H1 (cell line): ENCODE measurements at regions not wholly inside any gene's neighbourhood (a gene's known extent, or its start where the extent isn't known, plus 50 kb on each side); places are given as distances from the start of the nearest gene placed in this dataset.

Source experiments
- CTCF ChIA-PET: fragments of 300-600 bp; sonication (Branson Sonifier 250); formaldehyde crosslinking; loops from one replicate; lab custom pipeline; 2021; ENCODE audit not compliant: partially characterized antibody; lab: Charles Lee
- POLR2A ChIA-PET: fragments of 300-600 bp; sonication (Branson Sonifier 250); formaldehyde crosslinking; loops from one replicate; lab custom pipeline; 2021; ENCODE audit warnings: inconsistent platforms; ENCODE audit not compliant: partially characterized antibody; lab: Charles Lee
- DNase-seq, 2 experiments: peaks; one replicate each; pipeline versions ENCODE4 v3.0.0 to v3.0.0-alpha.2; 2010 to 2022; ENCODE audit warnings: low spot score in 2 of 2, low read depth in 1 of 2, mixed read lengths in 1 of 2
- FAIRE-seq: peaks from 2 replicates; lab custom pipeline; 2011; peaks lifted over from hg19 to GRCh38; lab: Jason Lieb, UNC
- H2AFZ ChIP-seq: 2 replicates; pipeline ENCODE4 v1.8.1; 2012; ENCODE audit warnings: low read length, inconsistent platforms
- H2AK5ac ChIP-seq: 2 replicates; pipeline ENCODE4 v1.6.1; 2013; ENCODE audit warnings: low read depth, low read length
- H2BK120ac ChIP-seq: replicated peaks from 2 replicates; pipeline ENCODE3; 2013; ENCODE audit warnings: low read depth, low read length, inconsistent platforms
- H2BK12ac ChIP-seq: 2 replicates; pipeline ENCODE4 v1.6.1; 2013; ENCODE audit warnings: low read depth, low read length
- H2BK15ac ChIP-seq: 2 replicates; pipeline ENCODE4 v1.6.1; 2013; ENCODE audit warnings: low read length
- H2BK20ac ChIP-seq: 2 replicates; pipeline ENCODE4 v1.6.1; 2013; ENCODE audit warnings: low read length
- H2BK5ac ChIP-seq: 2 replicates; pipeline ENCODE4 v1.6.1; 2013; ENCODE audit warnings: low read depth, low read length
- H3K14ac ChIP-seq: 2 replicates; pipeline ENCODE4 v1.6.1; 2013; ENCODE audit warnings: inconsistent platforms; ENCODE audit not compliant: insufficient read length
- H3K18ac ChIP-seq: 2 replicates; pipeline ENCODE4 v1.6.1; 2013; ENCODE audit warnings: low read length; ENCODE audit errors: extremely low read depth
- H3K23ac ChIP-seq: 2 replicates; pipeline ENCODE4 v1.6.1; 2013; ENCODE audit warnings: inconsistent platforms; ENCODE audit not compliant: insufficient read length
- H3K23me2 ChIP-seq: 2 replicates; pipeline ENCODE4 v1.6.1; 2013; ENCODE audit warnings: low read depth, low read length
- H3K27ac ChIP-seq: 2 replicates; pipeline ENCODE4 v1.6.1; 2011; ENCODE audit warnings: low read depth, low read length, inconsistent platforms
- H3K27me3 ChIP-seq, 4 experiments: replicated peaks in 1 of 4; 1 replicate in 1 of 4; 2 replicates in 3 of 4; pipeline versions ENCODE4 v1.6.1 to v1.8.1; 2011 to 2013; ENCODE audit warnings: low read length in 3 of 4, mild to moderate bottlenecking in 3 of 4, inconsistent platforms in 2 of 4, mixed read lengths in 2 of 4, moderate library complexity in 1 of 4; ENCODE audit not compliant: control insufficient read depth in 3 of 4, insufficient read depth in 3 of 4; ENCODE audit errors: extremely low read depth in 1 of 4
- H3K36me3 ChIP-seq, 4 experiments: 2 replicates each; pipeline versions ENCODE4 v1.6.1 to v1.8.1; 2011 to 2013; ENCODE audit warnings: mild to moderate bottlenecking in 4 of 4, low read length in 3 of 4, moderate library complexity in 2 of 4, control low read depth in 1 of 4, inconsistent platforms in 1 of 4; ENCODE audit not compliant: insufficient read depth in 4 of 4, control insufficient read depth in 2 of 4
- H3K4ac ChIP-seq: replicated peaks from 2 replicates; pipeline ENCODE3; 2013; ENCODE audit warnings: low read length, low read depth, mixed read lengths, inconsistent platforms; ENCODE audit not compliant: insufficient read length
- H3K4me1 ChIP-seq, 4 experiments: replicated peaks in 1 of 4; 1 replicate in 1 of 4; 2 replicates in 3 of 4; pipeline versions ENCODE4 v1.6.1 to v1.8.1; 2011 to 2013; ENCODE audit warnings: low read length in 3 of 4, inconsistent platforms in 2 of 4, mixed read lengths in 1 of 4; ENCODE audit not compliant: insufficient read depth in 4 of 4, control insufficient read depth in 3 of 4
- H3K4me2 ChIP-seq, 2 experiments: 2 replicates each; pipeline versions ENCODE4 v1.6.1 to v1.8.1; 2011 to 2013; ENCODE audit warnings: low read depth in 2 of 2, low read length in 2 of 2, control low read depth in 1 of 2, inconsistent platforms in 1 of 2, mild to moderate bottlenecking in 1 of 2; ENCODE audit not compliant: insufficient read depth in 1 of 2
- H3K4me3 ChIP-seq, 4 experiments: fragments of 200-600, 300-600 bp in 1 of 4; sonication (generic), shearing (Covaris generic), sonication (Bioruptor Twin) in 1 of 4; 2 replicates each; pipeline versions ENCODE4 v1.5.1 to v1.8.1; 2011 to 2016; ENCODE audit warnings: low read length in 4 of 4, low read depth in 3 of 4, control low read depth in 2 of 4, inconsistent platforms in 2 of 4, mild to moderate bottlenecking in 2 of 4, mixed read lengths in 1 of 4, moderate library complexity in 1 of 4; ENCODE audit not compliant: insufficient read depth in 2 of 4; ENCODE audit errors: extremely low read depth in 1 of 4
- H3K56ac ChIP-seq: replicated peaks from 2 replicates; pipeline ENCODE3; 2013; ENCODE audit warnings: low read depth, mild to moderate bottlenecking, mixed read lengths, low read length, inconsistent platforms; ENCODE audit not compliant: insufficient read length
- H3K79me1 ChIP-seq: 2 replicates; pipeline ENCODE4 v1.6.1; 2013; ENCODE audit warnings: low read depth, low read length, control low read depth
- H3K79me2 ChIP-seq, 2 experiments: 2 replicates each; pipeline versions ENCODE4 v1.6.1 to v1.8.1; 2012 to 2013; ENCODE audit warnings: low read length in 2 of 2, mild to moderate bottlenecking in 2 of 2, inconsistent platforms in 1 of 2; ENCODE audit not compliant: insufficient read depth in 2 of 2, control insufficient read depth in 1 of 2
- H3K9ac ChIP-seq, 4 experiments: replicated peaks in 1 of 4; 1 replicate in 1 of 4; 2 replicates in 3 of 4; pipeline versions ENCODE4 v1.6.1 to v1.8.1; 2011 to 2013; ENCODE audit warnings: low read depth in 3 of 4, low read length in 3 of 4, control low read depth in 2 of 4, mild to moderate bottlenecking in 2 of 4, moderate library complexity in 2 of 4, inconsistent platforms in 1 of 4; ENCODE audit errors: extremely low read depth in 1 of 4
- H3K9me3 ChIP-seq, 2 experiments: 2 replicates each; pipeline versions ENCODE4 v1.6.1 to v1.8.1; 2012 to 2013; ENCODE audit warnings: mild to moderate bottlenecking in 2 of 2, moderate library complexity in 2 of 2, control low read depth in 1 of 2, inconsistent platforms in 1 of 2, low read depth in 1 of 2, low read length in 1 of 2, mixed read lengths in 1 of 2; ENCODE audit not compliant: insufficient read depth in 2 of 2
- H4K20me1 ChIP-seq, 2 experiments: replicated peaks in 1 of 2; 2 replicates each; pipeline versions ENCODE3 to v1.8.1; 2011 to 2013; ENCODE audit warnings: inconsistent platforms in 2 of 2, low read length in 2 of 2, mild to moderate bottlenecking in 1 of 2; ENCODE audit not compliant: insufficient read depth in 2 of 2, control insufficient read depth in 1 of 2
- H4K5ac ChIP-seq: 2 replicates; pipeline ENCODE4 v1.6.1; 2013; ENCODE audit warnings: low read length, low read depth, mixed read lengths, inconsistent platforms; ENCODE audit not compliant: insufficient read length
- H4K8ac ChIP-seq: 2 replicates; pipeline ENCODE4 v1.8.0; 2013; ENCODE audit warnings: mild to moderate bottlenecking, moderate library complexity, low read length, inconsistent platforms; ENCODE audit not compliant: insufficient read depth; ENCODE audit errors: extremely low read depth
- H4K91ac ChIP-seq: replicated peaks from 2 replicates; pipeline ENCODE3; 2013; ENCODE audit warnings: low read length, mixed read lengths, inconsistent platforms; ENCODE audit not compliant: insufficient read length
- BACH1 ChIP-seq: IDR thresholded peaks from 2 replicates; pipeline ENCODE4 v1.6.1; 2012; ENCODE audit warnings: low read length, improper control_type of control experiment
- CHD2 ChIP-seq: IDR thresholded peaks from 2 replicates; pipeline ENCODE4 v1.6.1; 2012; ENCODE audit warnings: low read length, improper control_type of control experiment
- KDM5A ChIP-seq: fragments of 200-600 bp; IDR thresholded peaks from 2 replicates; pipeline ENCODE4 v1.7.1; 2012; ENCODE audit warnings: mild to moderate bottlenecking, low read length, inconsistent platforms, mixed read lengths
- MAFK ChIP-seq: IDR thresholded peaks from 2 replicates; pipeline ENCODE4 v1.6.1; 2012; ENCODE audit warnings: low read depth, mild to moderate bottlenecking, improper control_type of control experiment, low read length
- SP1 ChIP-seq: IDR thresholded peaks from 2 replicates; pipeline ENCODE4 v1.6.1; 2011; ENCODE audit warnings: low read depth, low read length
- TEAD4 ChIP-seq: IDR thresholded peaks from 2 replicates; pipeline ENCODE4 v1.6.1; 2012; ENCODE audit warnings: low read depth, low read length, inconsistent platforms, mixed read lengths
- YY1 ChIP-seq: IDR thresholded peaks from 2 replicates; pipeline ENCODE4 v1.6.1; 2011; ENCODE audit warnings: low read depth, mild to moderate bottlenecking, low read length
- WGBS, 2 experiments: shearing (Covaris generic) in 1 of 2; methylation state at CpG; one replicate each; pipeline versions ENCODE4 v1.1.6 to v1.1.7; 2013 to 2015; ENCODE audit warnings: low lambda C conversion rate in 2 of 2, mixed read lengths in 2 of 2, inconsistent platforms in 1 of 2, low coverage in 1 of 2, missing lambda C conversion rate in 1 of 2; ENCODE audit not compliant: insufficient replicate concordance in 2 of 2, insufficient coverage in 1 of 2, insufficient read length in 1 of 2; ENCODE audit errors: extremely low coverage in 1 of 2, missing lambda C conversion rate in 1 of 2; 5-methylcytosine and 5-hydroxymethylcytosine counted together

DNA sequence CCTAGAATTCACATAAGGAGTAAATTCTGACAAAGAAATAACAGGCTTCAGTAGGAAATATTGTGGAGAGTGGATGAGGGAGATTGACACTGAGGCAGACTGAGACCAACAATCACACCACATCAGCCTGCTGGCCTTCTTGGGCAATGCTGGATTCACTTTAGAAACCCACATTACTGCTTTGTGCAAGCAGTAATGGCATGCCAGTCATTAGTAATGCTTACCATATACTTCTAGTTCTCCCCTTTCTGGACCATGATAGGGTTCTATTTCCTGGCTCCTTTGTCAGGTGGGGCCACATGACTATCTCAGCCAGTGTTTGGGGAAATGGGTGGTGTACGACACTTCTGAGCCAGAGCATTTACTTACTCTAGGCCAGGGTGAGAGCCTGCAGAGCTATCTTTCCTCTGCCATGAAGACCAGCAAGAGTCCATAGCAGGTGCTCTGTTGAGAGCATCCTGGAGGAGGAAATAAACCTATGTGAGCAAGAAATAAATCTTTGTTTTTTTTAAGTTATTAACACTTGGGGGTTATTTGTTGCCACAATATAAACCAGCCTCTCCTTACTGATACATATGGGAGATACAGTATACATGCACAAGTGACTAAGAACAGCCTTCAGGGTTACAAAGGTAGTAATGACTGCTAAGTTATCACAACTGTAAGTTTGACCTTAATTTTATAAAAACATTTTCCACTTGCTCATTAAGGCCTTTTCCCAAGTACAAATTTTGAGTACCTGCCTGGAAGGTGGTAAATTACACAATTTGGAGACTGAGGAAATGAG lies 89.3 kb upstream of the TANK start:
- DNase-seq (no peak), FAIRE-seq (no peak)
- Histone ChIP-seq H4K5ac (no peak overlapping the region), H2AFZ (no peak overlapping the region), H3K9me3 (no peaks in the 10 kb centered on the region), H3K23ac (no peak overlapping the region), H3K23me2 (no peaks in the 10 kb centered on the region), H3K79me2 (no peaks in the 10 kb centered on the region), H3K27ac (no peak overlapping the region), H3K18ac (no peak overlapping the region), H2BK12ac (no peak overlapping the region), H3K9ac (no peak overlapping the region), H3K56ac (no peak overlapping the region), H2BK20ac (no peak overlapping the region), H4K91ac (no peak overlapping the region), H4K20me1 (no peaks in the 10 kb centered on the region), H3K14ac (no peak overlapping the region), H3K27me3 (no peaks in the 10 kb centered on the region), H3K4ac (no peak overlapping the region), H2BK120ac (no peak overlapping the region), H2AK5ac (no peak overlapping the region), H3K79me1 (no peaks in the 10 kb centered on the region), H3K4me1 (no peaks in the 10 kb centered on the region; a peak in 1 of 7 replicates), H3K4me2 (no peak overlapping the region), H2BK5ac (no peak overlapping the region), H4K8ac (no peak overlapping the region), H3K36me3 (no peaks in the 10 kb centered on the region), H2BK15ac (no peak overlapping the region), H3K4me3 (no peak overlapping the region)
- ChIA-PET CTCF (interaction anchor here (1.6 kb wide), 1 partner anchor 11 kb away, joined by 4 read pairs; no protein-coding TSS in a partner anchor), POLR2A (no interaction called here)
- WGBS, 2 experiments: 87% methylated on average over 1 of the region's 1 CpG; no CpG with 5 or more reads in 1 of the 2 experiments
- TF ChIP-seq YY1 (no peak), BACH1 (no peak), TEAD4 (no peak), CHD2 (no peak), MAFK (no peak), KDM5A (no peak), SP1 (no peak)
